ENCODE measurements at regions not wholly inside any gene's neighbourhood (a gene's known extent, or its start where the extent isn't known, plus 50 kb on each side); places are given as distances from the start of the nearest gene placed in this dataset.

DNA sequence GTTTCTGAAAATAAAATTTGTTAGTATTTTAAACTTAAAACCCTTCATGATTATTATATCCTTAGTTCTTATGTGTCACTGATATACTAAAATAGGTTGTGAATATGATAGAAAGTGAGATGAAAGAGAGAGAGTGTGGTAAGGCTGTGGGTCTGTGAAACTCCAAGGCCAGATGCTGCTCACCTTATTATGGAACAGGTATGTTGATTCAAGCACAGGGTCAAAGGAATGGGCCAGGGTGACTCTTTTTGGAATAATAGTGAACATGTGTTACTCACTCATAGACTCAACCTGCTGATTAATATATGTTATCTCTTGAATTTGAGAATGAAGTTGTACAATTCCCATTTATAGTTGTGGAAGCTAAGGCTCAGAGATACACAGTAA, 70.7 kb upstream of the FN1 start:
- Mint-ChIP-seq H3K4me3 (no peak overlapping the region), H3K27me3 (ENCODE audit: low read depth in 2 of 2) (peaks cover 0 to 5% of the 10 kb centered on the region in 2 donors), H3K9me3 (no peaks in the 10 kb centered on the region), H3K4me1 (no peaks in the 10 kb centered on the region), H3K27ac (no peak overlapping the region), H3K36me3 (no peaks in the 10 kb centered on the region)
- Histone ChIP-seq H3K27me3 (ENCODE audit: control insufficient read depth, insufficient read depth, low read length) (no peaks in the 10 kb centered on the region), H3K4me3 (ENCODE audit: low read length) (no peak overlapping the region), H3K27ac (ENCODE audit: low read length) (no peak overlapping the region), H3K36me3 (ENCODE audit: control insufficient read depth, insufficient read depth, low read length) (no peaks in the 10 kb centered on the region), H3K4me1 (ENCODE audit: control insufficient read depth, insufficient read depth, low read length) (no peaks in the 10 kb centered on the region), H3K9me3 (ENCODE audit: control insufficient read depth, insufficient read depth, low read length) (no peaks in the 10 kb centered on the region)
- DNase-seq (no peak), ATAC-seq (no peak)
- intact Hi-C loops (cut with micrococcal nuclease): no loop called here
- TF ChIP-seq, protein P1, sequence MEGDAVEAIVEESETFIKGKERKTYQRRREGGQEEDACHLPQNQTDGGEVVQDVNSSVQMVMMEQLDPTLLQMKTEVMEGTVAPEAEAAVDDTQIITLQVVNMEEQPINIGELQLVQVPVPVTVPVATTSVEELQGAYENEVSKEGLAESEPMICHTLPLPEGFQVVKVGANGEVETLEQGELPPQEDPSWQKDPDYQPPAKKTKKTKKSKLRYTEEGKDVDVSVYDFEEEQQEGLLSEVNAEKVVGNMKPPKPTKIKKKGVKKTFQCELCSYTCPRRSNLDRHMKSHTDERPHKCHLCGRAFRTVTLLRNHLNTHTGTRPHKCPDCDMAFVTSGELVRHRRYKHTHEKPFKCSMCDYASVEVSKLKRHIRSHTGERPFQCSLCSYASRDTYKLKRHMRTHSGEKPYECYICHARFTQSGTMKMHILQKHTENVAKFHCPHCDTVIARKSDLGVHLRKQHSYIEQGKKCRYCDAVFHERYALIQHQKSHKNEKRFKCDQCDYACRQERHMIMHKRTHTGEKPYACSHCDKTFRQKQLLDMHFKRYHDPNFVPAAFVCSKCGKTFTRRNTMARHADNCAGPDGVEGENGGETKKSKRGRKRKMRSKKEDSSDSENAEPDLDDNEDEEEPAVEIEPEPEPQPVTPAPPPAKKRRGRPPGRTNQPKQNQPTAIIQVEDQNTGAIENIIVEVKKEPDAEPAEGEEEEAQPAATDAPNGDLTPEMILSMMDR (IDR thresholded peaks at IDR 0.05): no peak

DNA sequence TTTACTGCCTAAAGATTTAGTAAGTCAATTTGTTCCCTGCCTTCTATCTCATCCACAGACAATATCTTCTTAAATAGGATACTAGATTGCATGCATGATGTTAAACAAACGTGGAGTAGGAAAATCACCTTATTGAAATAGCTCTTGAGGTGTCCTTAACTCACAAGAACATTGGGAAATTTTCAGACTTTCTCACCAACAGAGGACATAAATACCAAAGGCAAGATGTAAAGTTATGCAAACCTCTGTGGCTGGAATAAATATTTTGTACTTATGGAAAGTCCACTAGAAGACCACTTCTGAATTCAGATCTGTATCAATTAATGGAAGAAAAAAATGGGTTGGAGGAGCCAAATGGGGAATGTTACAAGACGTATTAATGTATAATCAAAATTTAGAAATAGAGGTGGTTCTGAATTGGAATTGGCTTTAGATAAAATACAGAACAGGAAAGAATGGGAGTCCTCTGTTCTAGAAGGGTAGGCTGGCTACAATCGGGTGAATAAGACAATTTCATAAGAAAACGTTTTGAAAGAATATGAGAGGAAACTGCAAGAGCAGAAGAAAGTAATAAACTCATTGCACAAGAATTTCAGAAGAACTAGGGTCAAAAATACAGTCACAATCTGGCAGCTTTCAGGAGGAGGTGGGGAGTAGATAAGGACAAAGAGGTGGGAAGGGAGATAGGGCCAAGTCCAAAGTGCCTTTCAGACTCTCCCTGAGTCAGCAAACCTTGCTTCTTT, 69.3 kb upstream of the FN1 start:
- TF ChIP-seq, protein P1 (IDR thresholded peaks at IDR 0.05): no peak
- Histone ChIP-seq H3K36me3 (ENCODE audit: control insufficient read depth, insufficient read depth, low read length) (no peaks in the 10 kb centered on the region), H3K4me3 (ENCODE audit: low read length) (no peak overlapping the region), H3K9me3 (ENCODE audit: control insufficient read depth, insufficient read depth, low read length) (no peaks in the 10 kb centered on the region), H3K27ac (ENCODE audit: low read length) (no peak overlapping the region), H3K27me3 (ENCODE audit: control insufficient read depth, insufficient read depth, low read length) (no peaks in the 10 kb centered on the region), H3K4me1 (ENCODE audit: control insufficient read depth, insufficient read depth, low read length) (no peaks in the 10 kb centered on the region)
- Mint-ChIP-seq H3K4me1 (no peaks in the 10 kb centered on the region), H3K27me3 (ENCODE audit: low read depth in 2 of 2) (peaks cover 5 to 6% of the 10 kb centered on the region in 2 donors), H3K27ac (no peak overlapping the region), H3K4me3 (no peak overlapping the region), H3K36me3 (no peaks in the 10 kb centered on the region), H3K9me3 (no peaks in the 10 kb centered on the region)
- DNase-seq: no peak
- ATAC-seq: no peak
- WGBS (ENCODE audit: insufficient coverage): 75% methylated on average over 3 of the region's 4 CpGs
- intact Hi-C loops (cut with micrococcal nuclease): no loop called here

DNA sequence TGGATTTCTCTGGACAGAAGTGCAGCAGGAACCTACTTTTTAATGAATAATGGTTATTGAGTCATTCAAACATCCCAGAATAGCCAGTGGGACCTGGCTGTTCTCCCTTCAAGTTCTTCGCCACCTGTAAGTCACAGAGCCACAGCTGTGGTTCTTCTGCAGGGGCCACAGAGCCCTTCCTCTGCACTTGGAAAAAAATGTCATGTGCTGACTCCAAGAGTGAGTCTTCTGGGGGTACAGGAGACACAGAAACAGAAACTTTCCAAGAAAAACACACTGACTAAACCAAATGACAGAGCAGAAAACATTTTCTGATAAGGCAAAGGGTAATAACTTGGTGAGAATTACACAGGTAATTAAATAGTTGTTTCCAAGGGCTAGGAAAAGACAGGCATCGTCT, 68.7 kb upstream of the FN1 start:
- no peaks in the 10 kb centered on the region for H3K4me1 Mint-ChIP-seq
- WGBS (ENCODE audit: insufficient coverage): 68% methylated on average over 2 of the region's 2 CpGs
- ATAC-seq (no peak), DNase-seq (no peak)
- no peaks in the 10 kb centered on the region for H3K36me3 Mint-ChIP-seq
- Histone ChIP-seq H3K4me1 (ENCODE audit: control insufficient read depth, insufficient read depth, low read length) (no peaks in the 10 kb centered on the region), H3K27me3 (ENCODE audit: control insufficient read depth, insufficient read depth, low read length) (peaks cover 3% of the 10 kb centered on the region), H3K27ac (ENCODE audit: low read length) (no peak overlapping the region), H3K4me3 (ENCODE audit: low read length) (no peak overlapping the region), H3K9me3 (ENCODE audit: control insufficient read depth, insufficient read depth, low read length) (no peaks in the 10 kb centered on the region), H3K36me3 (ENCODE audit: control insufficient read depth, insufficient read depth, low read length) (no peaks in the 10 kb centered on the region)
- no peaks in the 10 kb centered on the region for H3K9me3 Mint-ChIP-seq
- no peak overlapping the region for H3K4me3 Mint-ChIP-seq
- H3K27me3 Mint-ChIP-seq (ENCODE audit: low read depth in 2 of 2): peaks cover 5 to 11% of the 10 kb centered on the region in 2 donors
- H3K27ac Mint-ChIP-seq: no peak overlapping the region
- intact Hi-C loops (cut with micrococcal nuclease): no loop called here
- TF ChIP-seq, protein P1 (IDR thresholded peaks at IDR 0.05): no peak

DNA sequence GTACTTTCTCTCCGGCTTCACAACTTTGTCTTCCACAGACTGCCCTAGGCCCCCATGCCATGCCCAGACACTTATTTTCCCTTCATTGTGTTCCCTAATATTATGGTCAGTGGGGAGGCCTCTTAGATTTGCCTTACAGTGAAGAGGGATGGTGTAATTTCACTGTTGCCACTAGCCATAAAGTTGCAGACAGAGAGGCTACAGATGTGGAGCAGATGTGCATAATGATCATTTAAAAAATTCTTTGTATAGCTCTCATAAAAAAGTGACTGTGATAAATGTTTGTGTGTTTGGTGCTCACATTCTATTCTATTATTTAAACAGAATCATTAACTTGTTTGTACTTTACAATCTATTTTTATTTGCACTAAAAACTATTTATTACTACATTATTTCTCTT, 67.5 kb upstream of the FN1 start:
- H3K27ac ChIP-seq (ENCODE audit: low read length): no peak overlapping the region
- H3K9me3 Mint-ChIP-seq: no peaks in the 10 kb centered on the region
- peaks cover 3% of the 10 kb centered on the region for H3K27me3 ChIP-seq (ENCODE audit: control insufficient read depth, insufficient read depth, low read length)
- no peaks in the 10 kb centered on the region for H3K4me1 Mint-ChIP-seq
- WGBS (ENCODE audit: insufficient coverage): 100% methylated on average over 1 of the region's 1 CpG
- TF ChIP-seq, protein P1 (IDR thresholded peaks at IDR 0.05): no peak
- H3K36me3 Mint-ChIP-seq: no peaks in the 10 kb centered on the region
- H3K36me3 ChIP-seq (ENCODE audit: control insufficient read depth, insufficient read depth, low read length): no peaks in the 10 kb centered on the region
- intact Hi-C loops (cut with micrococcal nuclease): no loop called here
- ATAC-seq: no peak
- H3K27ac Mint-ChIP-seq: no peak overlapping the region
- no peak for DNase-seq
- H3K9me3 ChIP-seq (ENCODE audit: control insufficient read depth, insufficient read depth, low read length): no peaks in the 10 kb centered on the region
- peaks cover 5 to 23% of the 10 kb centered on the region in 2 donors for H3K27me3 Mint-ChIP-seq (ENCODE audit: low read depth in 2 of 2)
- no peaks in the 10 kb centered on the region for H3K4me1 ChIP-seq (ENCODE audit: control insufficient read depth, insufficient read depth, low read length)
- no peak overlapping the region for H3K4me3 ChIP-seq (ENCODE audit: low read length)
- H3K4me3 Mint-ChIP-seq: no peak overlapping the region

Data from natural killer cell (primary cell).